ENCODE measurements at regions not wholly inside any gene's neighbourhood (a gene's known extent, or its start where the extent isn't known, plus 50 kb on each side); places are given as distances from the start of the nearest gene placed in this dataset.

GRCh38 chr11:103618528-103618927 lies 417.9 kb upstream of the DDI1 start:
- no peaks in the 10 kb centered on the region for H3K27me3 ChIP-seq
- no peaks in the 10 kb centered on the region for H3K4me1 ChIP-seq

DNA sequence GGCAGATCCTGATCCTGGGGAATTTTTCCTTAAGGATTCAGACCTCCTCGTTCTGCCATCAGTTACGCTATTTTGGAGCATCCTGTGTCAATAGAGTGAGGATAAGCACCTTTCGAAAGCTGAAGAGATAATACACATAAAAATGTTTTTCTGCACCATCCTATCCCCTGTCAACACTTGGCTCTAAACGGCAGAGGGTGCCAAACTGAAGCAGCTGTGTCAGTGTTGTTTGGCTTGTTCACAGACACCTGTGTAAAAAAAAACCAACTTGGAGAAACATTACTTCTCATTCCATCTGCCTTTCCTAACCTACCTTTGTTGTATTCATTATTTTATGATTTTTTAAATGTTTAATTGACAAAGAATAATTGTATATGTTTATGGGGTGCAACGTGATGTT lies 417.0 kb upstream of the DDI1 start:
- Histone ChIP-seq H3K4me3 (no peak overlapping the region), H3K36me3 (no peaks in the 10 kb centered on the region), H3K27ac (no peak overlapping the region), H3K4me2 (no peak overlapping the region), H3K9ac (no peak overlapping the region), H3K9me3 (replicated peaks in 1 of 11) (no peaks in the 10 kb centered on the region), H4K20me1 (no peaks in the 10 kb centered on the region), H3K4me1 (no peaks in the 10 kb centered on the region), H3K27me3 (no peaks in the 10 kb centered on the region)
- no peak for TF ChIP-seq Cebpa-rat (IDR thresholded peaks at IDR 0.05)

More at GRCh38 chr11:103618528-103618927, 417.9 kb upstream of the DDI1 start:
- no peak for TF ChIP-seq Cebpa-rat (IDR thresholded peaks at IDR 0.05)
- Histone ChIP-seq H4K20me1 (no peaks in the 10 kb centered on the region), H3K4me3 (no peak overlapping the region), H3K27ac (no peak overlapping the region), H3K36me3 (no peaks in the 10 kb centered on the region), H3K9me3 (replicated peaks in 1 of 11) (no peaks in the 10 kb centered on the region), H3K9ac (no peak overlapping the region), H3K4me2 (no peak overlapping the region)

DNA sequence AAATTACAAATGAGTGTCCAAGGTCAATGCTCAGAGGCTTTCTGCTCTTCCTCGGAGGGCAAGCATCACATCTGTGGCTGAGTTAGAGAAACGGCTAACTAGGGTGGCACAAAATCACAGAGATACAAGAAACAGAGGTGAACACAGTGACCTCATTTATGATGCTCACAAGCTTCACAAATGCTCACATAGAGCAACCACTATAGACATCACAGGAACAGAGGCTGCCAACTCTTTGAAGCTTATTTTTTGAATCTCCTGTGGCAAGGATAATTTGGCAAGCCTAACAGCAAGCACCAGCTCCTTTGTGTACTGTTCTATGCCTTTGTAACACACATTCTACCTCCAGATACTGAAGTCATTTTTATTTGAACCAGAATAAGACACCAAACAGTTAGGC lies 416.5 kb upstream of the DDI1 start:
- Histone ChIP-seq H3K36me3 (no peaks in the 10 kb centered on the region), H3K4me1 (no peaks in the 10 kb centered on the region), H3K4me3 (no peak overlapping the region), H3K9ac (no peak overlapping the region), H3K27ac (no peak overlapping the region), H4K20me1 (no peaks in the 10 kb centered on the region), H3K27me3 (no peaks in the 10 kb centered on the region), H3K9me3 (replicated peaks in 1 of 11) (no peaks in the 10 kb centered on the region), H3K4me2 (no peak overlapping the region)
- no peak for TF ChIP-seq Cebpa-rat (IDR thresholded peaks at IDR 0.05)

GRCh38 chr11:103622296-103622695 lies 414.1 kb upstream of the DDI1 start:
- Histone ChIP-seq H3K27me3 (no peaks in the 10 kb centered on the region), H3K4me2 (no peak overlapping the region), H3K4me3 (no peak overlapping the region), H3K27ac (no peak overlapping the region), H4K20me1 (no peaks in the 10 kb centered on the region), H3K9ac (no peak overlapping the region), H3K4me1 (no peaks in the 10 kb centered on the region), H3K9me3 (replicated peaks in 1 of 11) (no peaks in the 10 kb centered on the region), H3K36me3 (no peaks in the 10 kb centered on the region)
- no peak for TF ChIP-seq Cebpa-rat (IDR thresholded peaks at IDR 0.05)

GRCh38 chr11:103623933-103624332 lies 412.5 kb upstream of the DDI1 start:
- Histone ChIP-seq H3K27ac (no peak overlapping the region), H3K9me3 (replicated peaks in 1 of 11) (no peaks in the 10 kb centered on the region), H4K20me1 (no peaks in the 10 kb centered on the region), H3K36me3 (no peaks in the 10 kb centered on the region), H3K9ac (no peak overlapping the region), H3K4me1 (no peaks in the 10 kb centered on the region), H3K4me3 (no peak overlapping the region), H3K4me2 (no peak overlapping the region), H3K27me3 (no peaks in the 10 kb centered on the region)
- TF ChIP-seq Cebpa-rat (IDR thresholded peaks at IDR 0.05), result no peak

DNA sequence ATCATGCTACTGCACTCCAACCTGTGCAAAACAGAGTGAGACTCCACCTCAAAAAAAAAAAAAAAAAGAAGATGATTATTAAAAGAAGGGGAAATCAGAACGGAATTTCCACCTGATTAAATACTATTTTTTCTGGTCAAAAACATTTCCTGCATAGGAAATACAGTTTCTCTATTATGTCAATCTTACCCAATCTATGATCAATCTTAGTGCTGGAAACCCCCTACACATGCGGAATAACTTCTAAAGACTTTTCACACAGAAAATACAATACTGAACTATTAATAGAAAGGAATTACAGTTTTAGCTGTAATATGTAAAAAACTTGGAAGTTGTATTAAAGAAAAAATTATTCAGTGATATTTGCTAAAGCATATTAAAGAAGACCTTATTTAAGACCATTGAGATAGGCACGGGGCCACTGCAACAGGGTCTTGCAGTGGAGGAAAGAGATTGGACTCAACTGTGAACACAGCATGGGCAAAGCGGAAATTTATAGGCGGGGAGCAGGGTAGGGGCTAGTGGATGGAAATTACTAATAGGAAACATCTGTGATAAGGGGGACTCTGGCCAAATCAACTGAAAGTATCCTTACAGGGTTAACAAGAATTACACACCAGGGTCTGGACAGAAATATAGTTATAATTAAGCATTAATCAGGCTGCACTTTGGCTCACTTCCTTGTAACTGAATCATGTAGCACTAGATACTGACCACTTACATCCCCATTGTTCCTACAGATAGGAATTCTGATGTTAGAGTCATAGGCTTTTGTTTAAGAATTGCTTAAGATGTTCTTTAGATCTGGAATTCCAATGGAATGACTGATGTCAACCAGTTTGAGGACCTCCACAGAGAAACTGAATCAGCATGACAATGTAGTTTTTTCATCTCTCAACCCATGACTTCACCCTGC lies 411.5 kb upstream of the DDI1 start:
- no peaks in the 10 kb centered on the region for H3K9me3 ChIP-seq (replicated peaks in 1 of 11)
- no peak for TF ChIP-seq Cebpa-rat (IDR thresholded peaks at IDR 0.05)
- H3K9ac ChIP-seq, result no peak overlapping the region
- H3K4me2 ChIP-seq, result no peak overlapping the region
- no peaks in the 10 kb centered on the region for H3K4me1 ChIP-seq
- H3K27me3 ChIP-seq, result no peaks in the 10 kb centered on the region
- no peaks in the 10 kb centered on the region for H3K36me3 ChIP-seq
- H3K4me3 ChIP-seq, result no peak overlapping the region
- no peak overlapping the region for H3K27ac ChIP-seq
- no peaks in the 10 kb centered on the region for H4K20me1 ChIP-seq

GRCh38 chr11:103625624-103625965 lies 410.8 kb upstream of the DDI1 start:
- H3K9me3 ChIP-seq (replicated peaks in 1 of 11), result no peaks in the 10 kb centered on the region
- TF ChIP-seq Cebpa-rat (IDR thresholded peaks at IDR 0.05), result no peak
- H3K36me3 ChIP-seq, result no peaks in the 10 kb centered on the region
- no peaks in the 10 kb centered on the region for H3K4me1 ChIP-seq
- H3K4me3 ChIP-seq, result no peak overlapping the region
- no peaks in the 10 kb centered on the region for H3K27me3 ChIP-seq
- no peaks in the 10 kb centered on the region for H4K20me1 ChIP-seq
- no peak overlapping the region for H3K27ac ChIP-seq
- no peak overlapping the region for H3K4me2 ChIP-seq
- no peak overlapping the region for H3K9ac ChIP-seq

- Histone ChIP-seq H3K4me3 (no peak overlapping the region), H3K27ac (no peak overlapping the region), H3K27me3 (no peaks in the 10 kb centered on the region), H3K4me2 (no peak overlapping the region), H3K9ac (no peak overlapping the region), H3K9me3 (replicated peaks in 1 of 11) (no peaks in the 10 kb centered on the region), H3K4me1 (no peaks in the 10 kb centered on the region), H3K36me3 (no peaks in the 10 kb centered on the region), H4K20me1 (no peaks in the 10 kb centered on the region)
- TF ChIP-seq Cebpa-rat (IDR thresholded peaks at IDR 0.05), result no peak
These were observed 408.3 kb upstream of the DDI1 start for GRCh38 chr11:103628121-103628520.

GRCh38 chr11:103631841-103632240 lies 404.6 kb upstream of the DDI1 start:
- no peak overlapping the region for H3K27ac ChIP-seq
- no peaks in the 10 kb centered on the region for H3K4me1 ChIP-seq
- H4K20me1 ChIP-seq, result no peaks in the 10 kb centered on the region
- H3K27me3 ChIP-seq, result no peaks in the 10 kb centered on the region
- H3K9ac ChIP-seq, result no peak overlapping the region
- no peak for TF ChIP-seq Cebpa-rat (IDR thresholded peaks at IDR 0.05)
- H3K4me2 ChIP-seq, result no peak overlapping the region
- H3K36me3 ChIP-seq, result no peaks in the 10 kb centered on the region
- no peak overlapping the region for H3K4me3 ChIP-seq
- H3K9me3 ChIP-seq (replicated peaks in 1 of 11), result no peaks in the 10 kb centered on the region

DNA sequence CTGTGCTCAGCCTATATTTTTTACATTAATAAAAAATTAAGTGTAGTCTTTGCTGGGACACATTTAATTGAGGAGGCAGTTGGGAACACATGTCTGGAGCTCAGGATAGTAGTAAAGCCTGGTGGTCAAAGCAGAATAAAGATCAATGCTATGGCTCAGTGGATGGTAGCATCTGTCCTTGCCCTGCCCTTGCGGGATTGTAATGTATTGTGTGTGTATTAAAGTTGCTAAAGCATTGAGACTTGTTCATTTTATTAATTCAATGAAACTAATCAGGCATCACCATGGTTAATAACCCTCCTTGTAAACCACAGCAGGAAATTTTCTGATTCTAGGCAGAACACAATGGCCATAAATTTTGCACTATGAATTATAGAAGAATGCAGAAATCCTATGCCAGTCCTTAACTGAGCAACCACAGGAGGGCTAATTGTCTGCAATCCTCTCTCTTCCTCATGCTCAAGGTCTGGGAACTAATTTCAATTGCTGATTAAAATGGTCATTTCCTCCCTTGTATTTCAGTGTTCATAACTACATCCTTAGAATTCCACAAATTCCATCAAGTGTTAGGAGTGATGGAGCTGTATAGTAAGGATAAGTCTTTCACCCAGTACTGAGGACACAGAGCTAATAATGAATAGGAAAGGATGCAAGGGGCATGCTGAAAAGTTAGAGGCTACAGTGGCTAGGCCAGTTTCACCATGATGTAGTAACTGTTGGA lies 403.2 kb upstream of the DDI1 start:
- Histone ChIP-seq H3K4me3 (no peak overlapping the region), H3K27me3 (no peaks in the 10 kb centered on the region), H3K9ac (no peak overlapping the region), H3K27ac (no peak overlapping the region), H3K4me1 (no peaks in the 10 kb centered on the region), H3K9me3 (replicated peaks in 1 of 11) (no peaks in the 10 kb centered on the region), H4K20me1 (no peaks in the 10 kb centered on the region), H3K36me3 (no peaks in the 10 kb centered on the region), H3K4me2 (no peak overlapping the region)
- TF ChIP-seq Cebpa-rat (IDR thresholded peaks at IDR 0.05), result no peak
